ENCODE measurements at regions not wholly inside any gene's neighbourhood (a gene's known extent, or its start where the extent isn't known, plus 50 kb on each side); places are given as distances from the start of the nearest gene placed in this dataset.
"Not testable (repeated sequence)": the region's sequence is repeated elsewhere in the genome, so short reads cannot be mapped to it uniquely, and the experiment has no call there.

GRCh38 chr10:4262870-4263600, 478.0 kb upstream of the KLF6 start:
- no peak for DNase-seq (ENCODE audit: low spot score)

- DNase-seq (ENCODE audit: low spot score) = no peak
Measured at GRCh38 chr10:4262449-4262848, 477.4 kb upstream of the KLF6 start.

GRCh38 chr10:4260483-4261124, 475.6 kb upstream of the KLF6 start:
- DNase-seq (ENCODE audit: low spot score) = no peak

GRCh38 chr10:4257939-4258465, 473.0 kb upstream of the KLF6 start:
- DNase-seq (ENCODE audit: low spot score) = no peak

GRCh38 chr10:4256971-4257370, 472.0 kb upstream of the KLF6 start:
- no peak for DNase-seq (ENCODE audit: low spot score)

- no peak for DNase-seq (ENCODE audit: low spot score)
Measured at GRCh38 chr10:4255751-4256150, 470.7 kb upstream of the KLF6 start.

- DNase-seq (ENCODE audit: low spot score) = peak; percentile 21
Measured at GRCh38 chr10:4254101-4254994, 469.3 kb upstream of the KLF6 start.

GRCh38 chr10:4252701-4253100, 467.7 kb upstream of the KLF6 start:
- DNase-seq (ENCODE audit: low spot score) = no peak

GRCh38 chr10:4250587-4250887, 465.5 kb upstream of the KLF6 start:
- DNase-seq (ENCODE audit: low spot score) = no peak

- DNase-seq (ENCODE audit: low spot score) = no peak
Measured at GRCh38 chr10:4249841-4250586, 465.0 kb upstream of the KLF6 start.

GRCh38 chr10:4247379-4247778, 462.4 kb upstream of the KLF6 start:
- DNase-seq (ENCODE audit: low spot score) = no peak

- peak; percentile 22 for DNase-seq (ENCODE audit: low spot score)
Measured at GRCh38 chr10:4246881-4247358, 461.9 kb upstream of the KLF6 start.

GRCh38 chr10:4243651-4244050, 458.6 kb upstream of the KLF6 start:
- DNase-seq (ENCODE audit: low spot score) = peak; percentile 49

- no peak for DNase-seq (ENCODE audit: low spot score)
Measured at GRCh38 chr10:4243169-4243568, 458.2 kb upstream of the KLF6 start.

- peak; percentile 14 for DNase-seq (ENCODE audit: low spot score)
Measured at GRCh38 chr10:4242561-4243035, 457.6 kb upstream of the KLF6 start.

- DNase-seq (ENCODE audit: low spot score) = peak; percentile 68
Measured at GRCh38 chr10:4241724-4242345, 456.8 kb upstream of the KLF6 start.

- DNase-seq (ENCODE audit: low spot score) = peak; percentile 24
Measured at GRCh38 chr10:4240608-4241197, 455.7 kb upstream of the KLF6 start.

GRCh38 chr10:4239186-4239585, 454.2 kb upstream of the KLF6 start:
- no peak for DNase-seq (ENCODE audit: low spot score)

- DNase-seq (ENCODE audit: low spot score) = not testable (repeated sequence)
Measured at GRCh38 chr10:4236905-4237304, 451.9 kb upstream of the KLF6 start.

- no peak for DNase-seq (ENCODE audit: low spot score)
Measured at GRCh38 chr10:4234661-4235060, 449.7 kb upstream of the KLF6 start.

- DNase-seq (ENCODE audit: low spot score) = no peak
Measured at GRCh38 chr10:4231439-4231838, 446.4 kb upstream of the KLF6 start.
